Transverse colon (tissue), 3 donors: ENCODE measurements at regions not wholly inside any gene's neighbourhood (a gene's known extent, or its start where the extent isn't known, plus 50 kb on each side); places are given as distances from the start of the nearest gene placed in this dataset.

ENCODE experiments used
- POLR2A ChIP-seq: fragments of 450-650 bp; IDR thresholded peaks from one replicate; pipeline ENCODE4 v1.6.1; 2016; ENCODE audit warnings: antibody characterized with exemption, mild to moderate bottlenecking, moderate library complexity
- TF ChIP-seq, protein P1 (sequence below), 5 experiments: fragments of 200-600 bp in 3 of 5; fragments of 450-650 bp in 2 of 5; sonication (generic) in 3 of 5; IDR thresholded peaks; 1 replicate in 2 of 5; 2 replicates in 3 of 5; pipeline ENCODE4 v1.5.1; 2016 to 2017; ENCODE audit warnings: antibody characterized with exemption in 5 of 5, inconsistent platforms in 3 of 5, mild to moderate bottlenecking in 2 of 5, moderate library complexity in 1 of 5

DNA sequence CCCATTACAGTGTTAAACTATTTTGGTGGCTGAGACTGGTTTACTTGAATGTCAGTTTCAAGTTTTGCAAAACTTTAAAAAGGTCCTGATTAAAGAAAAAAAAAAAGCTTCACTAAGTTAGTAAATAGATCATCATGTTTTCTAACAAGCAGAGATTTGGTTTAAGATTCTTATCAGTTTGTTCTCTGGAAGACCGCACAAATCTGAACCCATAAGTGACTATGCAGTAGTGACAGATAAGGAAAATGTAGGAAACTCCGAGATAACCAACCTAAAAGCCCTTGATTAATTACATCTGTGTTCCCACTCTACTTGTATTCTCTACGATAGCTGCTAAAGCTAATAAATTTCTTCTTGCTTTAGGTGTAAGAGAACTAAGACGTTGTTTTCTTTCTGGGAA lies 1799.8 kb upstream of the ADGRL3 start:
- TF ChIP-seq, protein P1, sequence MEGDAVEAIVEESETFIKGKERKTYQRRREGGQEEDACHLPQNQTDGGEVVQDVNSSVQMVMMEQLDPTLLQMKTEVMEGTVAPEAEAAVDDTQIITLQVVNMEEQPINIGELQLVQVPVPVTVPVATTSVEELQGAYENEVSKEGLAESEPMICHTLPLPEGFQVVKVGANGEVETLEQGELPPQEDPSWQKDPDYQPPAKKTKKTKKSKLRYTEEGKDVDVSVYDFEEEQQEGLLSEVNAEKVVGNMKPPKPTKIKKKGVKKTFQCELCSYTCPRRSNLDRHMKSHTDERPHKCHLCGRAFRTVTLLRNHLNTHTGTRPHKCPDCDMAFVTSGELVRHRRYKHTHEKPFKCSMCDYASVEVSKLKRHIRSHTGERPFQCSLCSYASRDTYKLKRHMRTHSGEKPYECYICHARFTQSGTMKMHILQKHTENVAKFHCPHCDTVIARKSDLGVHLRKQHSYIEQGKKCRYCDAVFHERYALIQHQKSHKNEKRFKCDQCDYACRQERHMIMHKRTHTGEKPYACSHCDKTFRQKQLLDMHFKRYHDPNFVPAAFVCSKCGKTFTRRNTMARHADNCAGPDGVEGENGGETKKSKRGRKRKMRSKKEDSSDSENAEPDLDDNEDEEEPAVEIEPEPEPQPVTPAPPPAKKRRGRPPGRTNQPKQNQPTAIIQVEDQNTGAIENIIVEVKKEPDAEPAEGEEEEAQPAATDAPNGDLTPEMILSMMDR (IDR thresholded peaks at IDR 0.05): no peak
- TF ChIP-seq POLR2A: no peak
